ENCODE measurements at regions not wholly inside any gene's neighbourhood (a gene's known extent, or its start where the extent isn't known, plus 50 kb on each side); places are given as distances from the start of the nearest gene placed in this dataset.
"Not testable (repeated sequence)": the region's sequence is repeated elsewhere in the genome, so short reads cannot be mapped to it uniquely, and the experiment has no call there.

- TF ChIP-seq SREBF2, CTCF (IDR thresholded peaks at IDR 0.05): not testable (repeated sequence)
These were observed 920.2 kb downstream of the RPIA start for GRCh38 chr2:89611710-89612109.

All from A549 (cell line).